Activated gamma-delta T cell treated with anti-CD3 and anti-CD28 coated beads, Interleukin-2, amount 50 U/mL, for 16 hours (primary cell): ENCODE measurements at regions not wholly inside any gene's neighbourhood (a gene's known extent, or its start where the extent isn't known, plus 50 kb on each side); places are given as distances from the start of the nearest gene placed in this dataset.
"Not testable (repeated sequence)": the region's sequence is repeated elsewhere in the genome, so short reads cannot be mapped to it uniquely, and the experiment has no call there.

Source experiments
- DNase-seq: peaks from one replicate; pipeline ENCODE4 v3.0.0-alpha.2; 2020; ENCODE audit warnings: low read depth

DNA sequence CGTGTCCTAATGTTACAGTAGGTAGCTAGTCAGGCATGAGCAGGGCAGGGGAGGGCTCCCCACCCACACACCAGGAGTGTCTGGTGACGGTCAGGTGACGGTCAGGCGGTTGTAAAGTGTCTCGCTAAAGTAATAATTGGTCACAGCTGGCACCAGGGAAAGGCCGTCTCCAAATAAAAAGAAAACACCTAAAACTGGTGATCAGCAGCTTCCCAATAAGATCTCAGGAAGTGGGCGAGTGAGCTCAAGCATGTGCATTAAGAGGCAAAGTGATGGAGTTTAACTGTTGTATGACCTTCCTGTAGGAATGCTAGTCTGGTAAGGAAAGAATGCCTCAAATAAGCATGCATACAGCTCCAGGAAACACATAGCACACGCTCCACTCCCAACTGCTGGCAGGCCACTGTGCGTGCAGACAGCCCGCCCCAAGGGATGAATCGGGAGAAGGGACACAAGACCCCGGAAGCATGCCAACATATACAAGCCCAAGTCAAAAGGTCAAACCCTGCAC is 177.1 kb downstream of the RNF144A start:
- DNase-seq, result no peak

DNA sequence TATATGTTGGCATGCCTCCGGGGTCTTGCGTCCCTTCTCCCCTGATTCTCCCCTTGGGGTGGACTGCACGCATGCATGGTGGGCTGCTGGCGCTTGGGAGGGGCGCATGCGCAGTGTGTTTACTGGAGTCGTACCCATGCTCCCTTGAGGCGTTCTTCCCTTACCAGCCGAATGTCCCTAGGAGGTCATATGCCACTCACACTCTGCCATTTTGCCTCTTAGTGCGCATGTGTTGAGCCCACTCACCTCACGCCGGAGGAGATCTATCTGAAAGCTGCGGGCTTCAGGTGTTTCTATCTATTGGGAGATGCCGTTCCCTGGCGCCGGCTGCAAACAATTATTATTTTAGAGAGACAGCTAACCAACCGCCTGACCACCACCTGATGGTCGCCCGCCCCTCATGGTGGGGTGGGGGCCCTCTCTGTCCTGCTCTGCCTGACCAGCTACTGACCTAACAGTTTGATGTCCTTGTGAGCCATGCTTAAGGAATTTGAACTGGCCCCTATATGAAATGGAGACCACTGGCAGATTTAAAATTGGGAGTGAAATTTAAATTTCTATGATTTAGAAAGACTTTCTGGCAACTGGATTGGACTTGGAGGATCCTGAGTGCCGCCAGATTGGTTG is 179.6 kb downstream of the RNF144A start:
- DNase-seq, result no peak

DNA sequence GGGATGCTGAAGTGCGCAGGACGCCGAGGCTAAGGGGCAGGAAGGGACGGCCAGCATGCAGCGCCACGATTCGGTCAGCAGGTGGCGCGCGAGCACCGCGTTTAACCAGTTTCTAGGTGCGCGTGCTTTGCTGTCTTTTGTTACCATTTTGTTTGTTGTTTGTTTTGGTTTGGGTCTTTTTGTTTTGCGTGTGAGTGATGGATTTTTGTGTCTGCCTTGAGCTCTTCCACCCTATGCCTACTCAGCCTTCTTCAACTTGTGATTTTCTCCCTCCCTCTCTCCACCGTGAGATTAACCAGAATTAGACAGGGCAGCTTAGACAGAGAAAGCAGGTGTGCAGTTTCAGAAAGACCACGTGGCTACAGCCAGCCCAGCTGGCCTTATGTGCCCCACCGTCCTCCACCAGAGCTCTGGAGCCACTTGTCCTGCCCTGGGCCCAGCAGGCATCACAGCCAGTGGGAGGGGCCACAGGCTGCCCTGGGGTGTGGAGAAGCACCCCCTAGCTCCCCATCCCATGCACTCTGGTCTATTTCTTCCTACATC is 180.2 kb downstream of the RNF144A start:
- peak; percentile 49 for DNase-seq

DNA sequence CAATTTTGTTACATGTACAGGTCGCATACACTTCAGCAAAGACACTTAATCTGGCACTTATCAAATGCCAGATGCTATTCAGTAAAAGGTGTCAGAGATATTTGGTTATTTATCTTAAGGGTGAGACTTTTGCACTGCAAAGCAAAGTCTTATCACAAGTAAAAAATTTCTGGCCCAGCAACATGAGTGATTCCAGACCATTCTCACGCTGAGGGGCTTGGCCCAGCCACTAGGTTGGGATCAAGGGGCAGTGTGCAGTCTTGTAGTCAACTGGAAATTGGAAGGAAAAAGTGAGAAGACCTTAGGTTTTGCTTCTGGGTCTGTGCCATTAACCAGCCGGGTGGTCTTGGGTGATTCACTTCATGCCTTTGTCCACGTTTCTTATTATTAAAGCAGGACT is 181.6 kb downstream of the RNF144A start:
- no peak for DNase-seq

DNA sequence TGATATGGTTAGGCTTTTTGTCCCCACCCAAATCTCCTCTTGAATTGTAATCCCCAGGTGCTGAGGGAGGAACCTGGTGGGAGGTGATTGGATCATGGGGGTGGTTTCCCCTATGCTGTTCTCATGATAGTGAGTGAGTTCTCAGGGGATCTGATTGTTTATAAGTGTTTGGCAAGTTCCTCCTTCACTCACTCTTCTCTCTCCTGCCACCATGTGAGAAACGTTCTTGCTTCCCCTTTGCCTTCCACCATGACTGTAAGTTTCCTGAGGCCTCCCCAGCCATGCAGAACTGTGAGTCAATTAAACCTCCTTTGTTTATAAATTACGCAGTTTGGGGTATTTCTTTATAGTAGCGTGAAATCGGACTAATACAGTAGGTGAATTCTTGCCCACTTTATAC is 182.5 kb downstream of the RNF144A start:
- DNase-seq, result not testable (repeated sequence)

DNA sequence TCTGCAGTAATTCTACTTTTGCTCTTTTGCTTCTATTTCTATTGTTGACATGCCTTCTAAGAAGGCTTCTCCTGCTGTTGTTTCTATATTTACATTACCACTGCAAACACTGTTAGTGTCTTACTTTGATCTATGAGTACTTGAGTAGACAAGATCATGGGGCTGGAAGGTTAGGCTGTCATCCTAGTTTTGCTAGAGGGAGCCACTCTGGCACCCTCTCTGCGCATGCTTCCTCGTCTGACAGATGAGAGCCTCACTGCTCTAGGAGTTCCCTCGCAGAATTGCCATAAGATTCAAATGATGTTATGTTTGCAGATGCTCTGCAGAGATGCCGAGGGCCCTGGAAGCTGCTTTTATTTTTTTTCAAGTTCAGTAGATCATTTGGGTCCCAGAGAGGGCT is 185.6 kb downstream of the RNF144A start:
- DNase-seq, result no peak

DNA sequence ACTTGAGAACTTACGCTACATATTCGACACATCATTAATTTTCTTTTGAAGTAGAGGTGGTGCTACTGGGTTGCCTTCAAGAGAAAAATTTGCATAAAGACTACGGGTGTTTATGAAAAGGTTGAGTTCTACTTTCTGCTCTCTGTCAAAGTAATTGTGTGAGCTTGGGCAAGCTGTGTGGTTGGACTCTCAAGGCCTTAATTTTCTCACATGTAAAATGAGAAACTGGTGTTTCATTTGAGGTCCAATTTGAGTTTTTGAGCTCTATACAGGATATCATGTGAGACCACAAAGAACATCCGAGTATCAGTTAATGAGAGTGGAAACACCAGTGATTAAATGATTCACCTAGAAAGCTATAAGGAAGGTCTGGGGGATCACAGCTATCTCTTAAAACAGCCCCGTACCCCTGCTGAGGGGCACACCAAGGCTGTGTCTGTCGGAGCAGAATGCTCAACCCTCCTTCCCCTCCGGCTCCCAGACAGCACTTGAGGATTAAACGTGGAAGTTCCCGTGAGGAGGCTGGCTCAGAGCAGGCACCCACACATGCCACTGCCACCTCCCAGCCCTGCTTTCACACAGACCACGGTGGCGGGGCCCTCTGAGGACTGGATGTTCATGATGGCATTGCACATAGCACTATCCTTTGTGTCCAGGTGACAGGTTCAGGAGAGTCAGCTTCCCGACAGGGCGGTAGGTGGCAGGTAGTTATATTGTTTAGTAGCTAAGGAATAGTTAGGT is 191.8 kb downstream of the RNF144A start:
- DNase-seq, result no peak

DNA sequence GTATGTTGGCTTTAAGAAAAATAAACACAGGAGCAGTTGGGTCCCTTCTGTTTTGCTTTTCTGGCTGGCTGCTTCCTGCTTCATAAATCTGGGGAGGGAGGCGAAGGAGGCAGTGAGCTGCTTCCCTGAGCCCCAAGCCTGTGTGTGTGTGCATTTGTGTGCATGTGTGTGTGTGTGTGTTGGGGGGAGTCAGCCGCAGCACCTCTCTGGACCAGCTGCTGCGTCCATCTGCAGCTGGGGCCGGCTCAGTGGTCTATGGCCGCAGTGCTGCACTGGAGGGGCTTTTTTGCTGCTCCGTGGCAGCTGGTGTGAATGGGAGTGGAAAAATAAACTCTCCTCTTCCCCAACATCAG is 192.3 kb downstream of the RNF144A start:
- DNase-seq, result no peak

DNA sequence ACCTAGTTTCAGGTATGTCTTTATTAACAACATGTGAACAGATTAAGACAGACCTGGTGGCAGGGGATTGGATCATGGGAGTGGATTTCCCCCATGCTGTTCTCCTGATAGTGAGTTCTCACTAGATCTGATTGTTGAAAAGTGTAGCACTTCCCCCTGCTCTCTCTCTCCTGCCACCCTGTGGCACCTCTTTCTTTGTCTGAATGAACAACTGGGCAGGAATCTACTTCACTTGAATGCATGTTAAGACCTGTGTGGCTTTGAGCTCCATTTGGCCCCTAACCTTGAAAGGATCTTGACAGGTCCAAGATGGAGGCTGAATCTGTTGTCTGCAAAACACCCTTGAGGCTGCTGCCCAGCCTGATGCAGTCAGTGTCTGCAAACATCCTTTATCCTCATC is 194.4 kb downstream of the RNF144A start:
- no peak for DNase-seq

DNA sequence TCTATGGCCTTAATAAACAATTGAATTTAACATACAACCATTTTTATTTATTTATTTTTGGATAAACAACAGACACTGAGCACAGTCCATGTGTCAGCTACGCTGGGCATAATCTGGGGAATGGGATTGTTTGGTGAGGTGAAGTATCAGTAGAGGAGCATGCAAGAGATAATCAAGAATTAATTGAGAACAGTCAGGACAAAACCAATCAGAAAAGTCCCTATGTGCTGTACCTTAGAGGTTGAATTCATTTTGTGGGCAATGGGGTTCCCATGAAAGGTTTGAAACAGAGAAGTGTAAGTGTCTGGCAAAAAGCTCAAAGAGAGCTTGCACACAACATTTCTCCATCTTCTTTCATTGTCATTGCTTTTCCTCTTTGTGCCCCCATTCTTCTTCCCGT is 198.2 kb downstream of the RNF144A start:
- DNase-seq, result no peak

DNA sequence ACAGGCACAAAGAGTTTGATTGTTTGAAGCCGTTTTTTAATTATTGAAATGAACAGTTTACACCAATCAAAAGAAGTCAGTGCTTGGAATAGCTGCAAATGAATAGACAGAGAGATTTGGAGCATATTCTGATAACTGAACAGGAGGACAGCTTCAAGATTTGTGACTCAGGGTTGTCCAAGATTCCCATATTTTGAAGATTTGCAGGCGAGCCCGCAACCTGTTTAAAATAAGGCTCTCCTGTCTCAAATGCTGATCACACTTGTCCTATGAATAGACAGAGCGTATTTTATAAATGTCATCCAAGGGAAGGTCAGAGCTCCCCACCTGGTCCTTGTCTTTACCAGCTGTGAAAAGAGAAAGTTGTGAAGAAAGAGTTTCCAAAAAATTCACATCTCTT is 198.7 kb downstream of the RNF144A start:
- DNase-seq, result no peak

DNA sequence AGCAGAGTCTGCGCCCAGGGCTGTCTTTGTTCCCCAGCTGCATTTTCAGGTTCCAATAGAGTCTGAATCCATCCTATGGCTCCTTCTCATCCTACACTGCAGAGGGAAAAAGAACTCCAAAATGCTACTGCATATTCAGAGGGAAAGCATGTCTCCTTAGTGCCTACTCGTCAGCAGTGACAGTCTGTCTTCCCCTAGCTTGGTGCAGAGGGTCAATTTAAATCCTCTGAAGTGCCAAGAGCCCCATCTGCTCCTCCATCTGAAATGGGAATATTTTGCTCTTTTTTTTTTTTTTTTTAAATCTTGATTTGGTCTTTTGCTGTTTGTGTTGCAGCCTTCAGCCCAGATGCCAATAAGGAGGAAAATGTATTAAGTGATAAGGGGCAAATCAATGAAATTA is 199.3 kb downstream of the RNF144A start:
- no peak for DNase-seq

DNA sequence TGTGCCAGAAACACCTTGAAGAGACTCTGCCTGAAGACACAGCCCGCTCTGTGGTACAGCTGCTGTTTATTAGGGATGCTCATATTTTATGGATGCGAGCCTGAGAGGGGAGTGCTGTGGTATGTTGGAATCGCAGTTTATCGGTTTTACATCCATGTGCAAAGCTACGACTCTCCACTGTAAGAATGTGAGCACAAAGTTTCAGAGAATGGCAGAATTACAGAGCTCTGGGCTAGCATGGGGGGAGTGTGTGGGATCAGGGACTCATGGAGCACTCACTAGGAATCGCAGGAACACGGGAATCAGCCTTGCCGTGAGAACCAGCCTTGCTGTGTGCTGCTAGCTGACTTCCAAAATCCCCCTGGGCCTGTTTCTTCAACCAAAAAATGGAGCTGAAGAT is 199.9 kb downstream of the RNF144A start:
- no peak for DNase-seq

DNA sequence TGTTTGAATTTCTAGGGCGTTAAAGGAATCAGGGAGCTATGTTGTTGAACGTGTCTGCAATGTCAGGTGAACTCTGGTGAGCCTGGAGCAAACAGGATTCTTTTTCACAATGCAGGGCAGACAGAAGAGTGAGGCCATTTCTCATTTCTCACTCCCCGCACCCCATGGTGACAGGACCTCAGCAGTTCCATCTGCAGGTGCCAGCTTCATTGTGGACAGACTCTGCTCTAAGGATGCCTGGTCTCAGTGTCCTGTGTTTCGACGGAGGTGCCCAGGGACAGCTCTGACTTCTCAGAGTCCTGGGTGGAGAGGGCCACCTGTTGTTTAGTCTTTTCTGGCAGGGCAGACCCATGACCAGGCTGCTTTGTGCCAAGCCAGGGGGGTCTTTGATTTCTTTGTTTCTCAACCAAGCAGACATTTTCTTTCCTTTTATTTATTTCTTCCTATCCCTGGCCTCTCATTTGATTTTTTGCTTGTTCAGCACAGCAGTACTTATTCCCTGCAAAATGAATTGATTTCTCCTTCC is 201.5 kb downstream of the RNF144A start:
- no peak for DNase-seq

DNA sequence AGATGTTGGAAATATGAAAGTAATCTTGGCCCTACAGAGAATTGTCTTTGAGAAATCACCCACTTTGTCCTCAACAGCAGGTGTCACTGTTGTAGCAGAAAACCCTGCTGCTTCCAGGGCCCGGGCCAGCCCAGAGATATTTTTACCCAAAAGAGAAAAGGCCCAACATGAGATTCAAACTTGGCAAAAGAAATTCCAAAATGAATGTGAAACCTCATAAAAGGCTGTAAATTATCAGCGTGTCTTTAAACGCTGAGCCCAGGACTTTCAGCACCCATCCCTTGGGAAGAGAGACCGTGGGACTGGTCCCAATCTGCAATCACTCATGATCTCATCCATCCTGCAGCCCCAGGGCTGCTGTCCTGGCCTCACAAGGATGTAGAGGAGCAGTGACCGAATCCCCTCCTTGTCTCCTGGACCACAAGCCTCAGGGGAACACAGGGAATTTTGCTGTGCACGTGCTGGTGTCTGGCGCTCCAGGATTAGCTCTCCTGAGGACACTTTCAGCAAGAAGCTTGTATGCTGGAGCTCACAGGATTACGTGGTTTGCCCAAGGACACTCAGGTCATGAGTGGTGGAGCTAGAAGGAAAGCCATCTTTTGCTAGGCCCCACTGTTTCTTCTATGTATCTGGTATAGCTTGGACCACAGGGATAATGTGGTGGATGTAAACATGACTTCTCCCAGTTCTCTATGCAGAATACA is 202.1 kb downstream of the RNF144A start:
- no peak for DNase-seq

DNA sequence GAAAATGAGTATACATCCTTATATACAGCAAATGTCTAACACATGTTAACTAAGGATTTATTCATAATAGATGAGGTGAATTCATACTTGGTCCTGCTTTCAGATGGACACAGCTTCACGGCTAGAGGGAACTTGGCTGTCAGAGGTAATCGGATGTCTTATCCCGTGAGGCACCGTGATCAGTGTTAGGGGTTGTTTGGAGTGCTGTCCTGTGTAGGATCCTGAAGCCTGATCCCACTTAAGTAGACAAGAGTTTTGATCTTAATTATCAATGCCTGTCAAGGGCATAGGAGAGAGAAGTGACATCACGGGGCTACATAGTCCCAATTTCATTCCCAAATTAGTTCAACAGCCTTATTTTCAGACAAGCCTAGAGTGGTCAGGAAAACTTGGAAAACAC is 204.6 kb downstream of the RNF144A start:
- no peak for DNase-seq

DNA sequence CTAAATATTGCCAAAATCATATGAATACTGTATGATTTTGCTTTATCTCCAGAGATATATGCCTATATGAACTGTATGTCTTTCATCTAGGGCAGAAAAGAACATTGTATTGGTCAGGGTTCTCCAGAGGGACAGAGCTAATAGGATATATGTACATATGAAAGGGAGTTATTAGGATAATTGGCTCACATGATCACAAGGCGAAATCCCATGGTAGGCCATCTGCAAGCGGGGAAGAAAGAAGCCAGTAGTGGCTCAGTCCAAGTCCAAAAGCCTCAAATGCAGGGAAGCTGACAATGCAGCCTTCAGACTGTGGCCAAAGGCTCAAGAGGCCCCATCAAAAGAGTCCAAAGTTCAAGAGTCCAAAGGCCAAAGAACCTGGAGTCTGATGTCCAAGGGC is 209.9 kb downstream of the RNF144A start:
- no peak for DNase-seq

DNA sequence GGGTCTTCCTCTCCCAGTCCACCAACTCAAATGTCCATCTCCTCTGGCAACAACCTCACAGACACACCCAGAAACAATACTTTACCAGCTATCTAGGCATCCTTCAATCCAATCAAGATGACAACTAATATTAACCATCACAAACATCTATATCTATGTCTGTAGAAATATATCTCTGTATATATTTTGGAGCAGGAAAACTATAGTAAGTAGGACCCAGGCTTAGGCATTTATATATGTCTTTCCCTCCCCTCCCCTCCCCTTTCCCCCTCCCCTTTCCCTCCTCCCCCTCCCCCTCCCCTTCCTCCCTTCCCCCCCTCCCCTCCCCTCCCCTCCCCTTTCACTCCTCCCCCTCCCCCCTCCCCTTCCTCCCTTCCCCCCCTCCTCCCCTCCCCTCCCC is 210.5 kb downstream of the RNF144A start:
- DNase-seq, result no peak

DNA sequence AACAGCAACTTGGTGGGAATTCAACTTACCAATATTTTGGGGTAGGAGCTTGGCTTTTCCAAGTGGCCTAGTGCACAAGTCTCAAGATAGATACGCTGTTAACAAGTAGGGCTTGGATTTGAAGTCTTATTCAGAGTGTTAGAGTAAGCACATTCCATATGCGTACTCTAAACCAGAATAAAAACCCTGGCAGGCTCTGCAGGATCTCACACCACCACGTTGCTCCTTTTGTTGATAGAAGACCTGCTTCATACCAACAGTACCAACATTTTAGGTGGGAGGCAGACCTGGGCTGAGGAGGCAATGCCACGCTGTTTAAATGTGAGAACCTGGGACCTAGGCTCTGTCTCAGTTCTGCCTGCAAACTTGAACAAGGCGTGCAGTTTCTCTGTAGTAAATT is 214.0 kb downstream of the RNF144A start:
- no peak for DNase-seq

DNA sequence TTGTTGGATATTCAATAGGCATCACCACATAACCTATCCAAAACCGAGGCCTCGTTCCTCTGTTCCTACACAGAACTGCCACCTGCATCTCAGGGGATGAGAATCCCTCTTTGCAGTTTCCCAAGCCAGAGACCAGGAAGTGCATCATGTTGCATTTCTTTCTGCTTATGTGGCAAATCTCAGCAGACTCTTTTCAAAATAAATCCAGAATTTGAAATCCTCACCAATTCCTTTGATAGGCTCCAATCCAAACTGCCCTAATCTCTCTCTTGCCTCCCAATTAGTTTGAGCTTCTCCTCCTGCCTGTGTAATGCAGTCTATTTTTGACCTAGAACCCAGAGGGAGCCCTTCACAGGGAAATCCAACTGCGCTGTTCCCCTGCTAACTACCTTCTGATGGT is 215.5 kb downstream of the RNF144A start:
- no peak for DNase-seq

DNA sequence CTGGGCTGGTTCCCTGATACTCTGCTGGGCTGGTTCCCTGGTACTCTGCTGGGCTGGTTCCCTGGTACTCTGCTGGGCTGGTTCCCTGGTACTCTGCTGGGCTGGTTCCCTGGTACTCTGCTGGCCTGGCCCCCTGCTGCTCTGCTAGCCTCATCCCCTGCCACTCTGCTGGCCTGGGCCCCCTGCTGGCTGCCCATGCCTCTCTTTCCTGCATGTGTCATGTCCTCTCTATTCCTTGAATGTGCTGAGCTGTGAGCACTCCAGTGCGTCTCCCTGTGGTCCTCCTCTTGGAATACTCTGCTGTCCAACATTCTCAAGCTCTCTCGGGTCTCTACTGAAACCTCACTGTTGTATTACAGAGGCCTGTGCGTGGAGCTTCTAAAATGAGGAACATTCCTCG is 216.3 kb downstream of the RNF144A start:
- DNase-seq, result no peak

DNA sequence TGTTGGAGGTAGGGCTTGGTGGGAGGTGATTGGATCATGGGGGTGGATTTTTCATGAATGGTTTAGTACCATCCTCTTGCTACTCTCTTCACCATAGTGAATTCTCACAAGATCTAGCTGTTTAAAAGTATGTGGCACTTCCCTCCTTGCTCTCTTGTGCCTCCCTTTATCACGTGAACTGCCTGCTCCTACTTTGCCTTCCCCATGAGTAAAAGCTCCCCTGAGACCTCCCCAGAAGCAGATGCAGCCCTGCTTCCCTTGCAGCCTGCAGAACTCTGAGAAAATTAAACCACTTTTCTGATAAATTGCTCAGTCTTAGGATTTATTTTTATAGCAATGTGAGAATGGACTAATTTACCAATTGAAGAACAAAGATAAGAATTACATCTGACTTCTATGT is 223.1 kb downstream of the RNF144A start:
- DNase-seq, result no peak

DNA sequence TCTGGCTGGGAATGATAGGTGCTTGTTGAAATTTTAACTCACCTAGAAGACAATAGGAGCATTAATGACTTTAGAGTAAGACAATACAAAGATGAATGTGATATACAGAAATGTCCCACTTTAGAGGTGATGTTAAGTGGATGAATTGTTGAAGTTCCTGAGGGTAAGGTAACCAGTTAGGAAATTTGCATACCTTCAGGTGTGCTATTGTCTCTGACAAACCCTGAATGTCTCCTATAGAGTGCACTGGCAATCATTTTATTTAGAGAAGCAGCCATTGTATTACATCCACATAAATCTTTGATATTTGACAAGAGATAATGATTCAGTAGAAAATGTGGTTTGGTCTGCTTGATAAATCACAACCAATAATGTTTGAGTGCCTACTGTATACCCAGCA is 228.5 kb downstream of the RNF144A start:
- no peak for DNase-seq
